ENCODE measurements at regions not wholly inside any gene's neighbourhood (a gene's known extent, or its start where the extent isn't known, plus 50 kb on each side); places are given as distances from the start of the nearest gene placed in this dataset.

- DNase-seq (no peak), ATAC-seq (no peak)
- H3K36me3 Mint-ChIP-seq (ENCODE audit: low read depth): no peaks in the 10 kb centered on the region
- no peak overlapping the region for H3K4me3 Mint-ChIP-seq
- ChIA-PET CTCF (interaction anchor here (0.6 to 0.7 kb wide), 2 partner anchors 299 to 610 kb away, joined by 3 to 5 read pairs; no protein-coding TSS in a partner anchor), POLR2A (interaction anchor here (0.6 kb wide), 1 partner anchor 53 kb away, joined by 4 read pairs; no protein-coding TSS in a partner anchor)
- no peaks in the 10 kb centered on the region for H3K4me1 Mint-ChIP-seq
- intact Hi-C loops (cut with DNase I, micrococcal nuclease): no loop called here
- H3K27ac Mint-ChIP-seq: no peak overlapping the region
- H3K9me3 Mint-ChIP-seq (ENCODE audit: low read depth): no peaks in the 10 kb centered on the region
- no peaks in the 10 kb centered on the region for H3K27me3 Mint-ChIP-seq
Measured at GRCh38 chr3:30141927-30142326, 464.5 kb upstream of the TGFBR2 start.

GRCh38 chr3:30142946-30143345 is 463.5 kb upstream of the TGFBR2 start:
- POLR2A ChIA-PET: no interaction called here
- DNase-seq (no peak), ATAC-seq (no peak)
- H3K36me3 Mint-ChIP-seq (ENCODE audit: low read depth): no peaks in the 10 kb centered on the region
- H3K4me1 Mint-ChIP-seq: no peaks in the 10 kb centered on the region
- no peaks in the 10 kb centered on the region for H3K9me3 Mint-ChIP-seq (ENCODE audit: low read depth)
- no peak overlapping the region for H3K4me3 Mint-ChIP-seq
- CTCF ChIA-PET: interaction anchor here (1.6 kb wide), 2 partner anchors 13 to 56 kb away, joined by 3 to 5 read pairs; no protein-coding TSS in a partner anchor
- no peak overlapping the region for H3K27ac Mint-ChIP-seq
- no peaks in the 10 kb centered on the region for H3K27me3 Mint-ChIP-seq
- intact Hi-C loops (cut with DNase I, micrococcal nuclease): no loop called here

- ChIA-PET CTCF (interaction anchor here (1.0 kb wide), 1 partner anchor 33 kb away, joined by 5 read pairs; no protein-coding TSS in a partner anchor), POLR2A (no interaction called here)
- intact Hi-C loops (cut with DNase I, micrococcal nuclease): no loop called here
- Mint-ChIP-seq H3K27me3 (no peaks in the 10 kb centered on the region), H3K4me1 (no peaks in the 10 kb centered on the region), H3K9me3 (ENCODE audit: low read depth) (peaks cover 2% of the 10 kb centered on the region), H3K4me3 (no peak overlapping the region), H3K27ac (no peak overlapping the region), H3K36me3 (ENCODE audit: low read depth) (no peaks in the 10 kb centered on the region)
- ATAC-seq (no peak), DNase-seq (no peak)
Measured at GRCh38 chr3:30145281-30145680, 461.1 kb upstream of the TGFBR2 start.

GRCh38 chr3:30146978-30147377 is 459.4 kb upstream of the TGFBR2 start:
- ATAC-seq (no peak), DNase-seq (no peak)
- ChIA-PET CTCF (interaction anchor here (1.6 kb wide), 1 partner anchor 52 kb away, joined by 8 read pairs; no protein-coding TSS in a partner anchor), POLR2A (no interaction called here)
- Mint-ChIP-seq H3K4me3 (no peak overlapping the region), H3K27me3 (no peaks in the 10 kb centered on the region), H3K36me3 (ENCODE audit: low read depth) (no peaks in the 10 kb centered on the region), H3K4me1 (no peaks in the 10 kb centered on the region), H3K27ac (no peak overlapping the region), H3K9me3 (ENCODE audit: low read depth) (peaks cover 2% of the 10 kb centered on the region)
- intact Hi-C loops (cut with DNase I, micrococcal nuclease): no loop called here

GRCh38 chr3:30154853-30155252 is 451.5 kb upstream of the TGFBR2 start:
- Mint-ChIP-seq H3K4me1 (no peaks in the 10 kb centered on the region), H3K27me3 (no peaks in the 10 kb centered on the region), H3K27ac (no peak overlapping the region), H3K9me3 (ENCODE audit: low read depth) (no peaks in the 10 kb centered on the region), H3K36me3 (ENCODE audit: low read depth) (no peaks in the 10 kb centered on the region), H3K4me3 (no peak overlapping the region)
- intact Hi-C loops (cut with DNase I, micrococcal nuclease): no loop called here
- DNase-seq (no peak), ATAC-seq (no peak)
- ChIA-PET POLR2A (no interaction called here), CTCF (no interaction called here)

GRCh38 chr3:30155755-30156154 is 450.6 kb upstream of the TGFBR2 start:
- Mint-ChIP-seq H3K27ac (no peak overlapping the region), H3K27me3 (no peaks in the 10 kb centered on the region), H3K4me1 (no peaks in the 10 kb centered on the region), H3K36me3 (ENCODE audit: low read depth) (no peaks in the 10 kb centered on the region), H3K9me3 (ENCODE audit: low read depth) (no peaks in the 10 kb centered on the region), H3K4me3 (no peak overlapping the region)
- DNase-seq (no peak), ATAC-seq (no peak)
- ChIA-PET POLR2A (no interaction called here), CTCF (interaction anchor here (1.0 kb wide), 1 partner anchor 12 kb away, joined by 3 read pairs; no protein-coding TSS in a partner anchor)
- intact Hi-C loops (cut with DNase I, micrococcal nuclease): no loop called here

- no peak for DNase-seq
- no peaks in the 10 kb centered on the region for H3K4me1 Mint-ChIP-seq
- no peak overlapping the region for H3K27ac Mint-ChIP-seq
- intact Hi-C loops (cut with DNase I, micrococcal nuclease): no loop called here
- H3K4me3 Mint-ChIP-seq: no peak overlapping the region
- H3K27me3 Mint-ChIP-seq: no peaks in the 10 kb centered on the region
- no peak for ATAC-seq
- H3K9me3 Mint-ChIP-seq (ENCODE audit: low read depth): no peaks in the 10 kb centered on the region
- H3K36me3 Mint-ChIP-seq (ENCODE audit: low read depth): no peaks in the 10 kb centered on the region
- POLR2A ChIA-PET: no interaction called here
- CTCF ChIA-PET: interaction anchor here (1.0 kb wide), 1 partner anchor 14 kb away, joined by 3 read pairs; no protein-coding TSS in a partner anchor
Measured at GRCh38 chr3:30156586-30157498, 449.6 kb upstream of the TGFBR2 start.

GRCh38 chr3:30161375-30161774 is 445.0 kb upstream of the TGFBR2 start:
- CTCF ChIA-PET: no interaction called here
- H3K9me3 Mint-ChIP-seq (ENCODE audit: low read depth): peaks cover 4% of the 10 kb centered on the region
- DNase-seq (no peak), ATAC-seq (no peak)
- H3K27ac Mint-ChIP-seq: no peak overlapping the region
- H3K4me3 Mint-ChIP-seq: no peak overlapping the region
- POLR2A ChIA-PET: no interaction called here
- no peaks in the 10 kb centered on the region for H3K27me3 Mint-ChIP-seq
- intact Hi-C loops (cut with DNase I, micrococcal nuclease): no loop called here
- H3K4me1 Mint-ChIP-seq: no peaks in the 10 kb centered on the region
- H3K36me3 Mint-ChIP-seq (ENCODE audit: low read depth): no peaks in the 10 kb centered on the region

GRCh38 chr3:30162579-30162978 is 443.8 kb upstream of the TGFBR2 start:
- ATAC-seq: no peak
- no peaks in the 10 kb centered on the region for H3K27me3 Mint-ChIP-seq
- CTCF ChIA-PET: no interaction called here
- no peak overlapping the region for H3K27ac Mint-ChIP-seq
- DNase-seq: no peak
- peaks cover 4% of the 10 kb centered on the region for H3K9me3 Mint-ChIP-seq (ENCODE audit: low read depth)
- POLR2A ChIA-PET: no interaction called here
- H3K36me3 Mint-ChIP-seq (ENCODE audit: low read depth): no peaks in the 10 kb centered on the region
- no peaks in the 10 kb centered on the region for H3K4me1 Mint-ChIP-seq
- intact Hi-C loops (cut with DNase I, micrococcal nuclease): no loop called here
- no peak overlapping the region for H3K4me3 Mint-ChIP-seq

GRCh38 chr3:30166535-30166934 is 439.9 kb upstream of the TGFBR2 start:
- no peak overlapping the region for H3K27ac Mint-ChIP-seq
- ATAC-seq (no peak), DNase-seq (no peak)
- H3K27me3 Mint-ChIP-seq: no peaks in the 10 kb centered on the region
- H3K9me3 Mint-ChIP-seq (ENCODE audit: low read depth): peaks cover 4% of the 10 kb centered on the region
- intact Hi-C loops (cut with DNase I, micrococcal nuclease): no loop called here
- POLR2A ChIA-PET: no interaction called here
- CTCF ChIA-PET: no interaction called here
- H3K4me1 Mint-ChIP-seq: no peaks in the 10 kb centered on the region
- no peaks in the 10 kb centered on the region for H3K36me3 Mint-ChIP-seq (ENCODE audit: low read depth)
- H3K4me3 Mint-ChIP-seq: no peak overlapping the region

GRCh38 chr3:30167541-30168011 is 438.8 kb upstream of the TGFBR2 start:
- Mint-ChIP-seq H3K9me3 (ENCODE audit: low read depth) (peaks cover 4% of the 10 kb centered on the region), H3K36me3 (ENCODE audit: low read depth) (no peaks in the 10 kb centered on the region), H3K4me1 (no peaks in the 10 kb centered on the region), H3K4me3 (no peak overlapping the region), H3K27ac (no peak overlapping the region), H3K27me3 (no peaks in the 10 kb centered on the region)
- POLR2A ChIA-PET: no interaction called here
- CTCF ChIA-PET: interaction anchor here (1.6 kb wide), 1 partner anchor 31 kb away, joined by 7 read pairs; no protein-coding TSS in a partner anchor
- intact Hi-C loops (cut with DNase I, micrococcal nuclease): no loop called here
- ATAC-seq (no peak), DNase-seq (no peak)

- H3K9me3 Mint-ChIP-seq (ENCODE audit: low read depth): peaks cover 4% of the 10 kb centered on the region
- intact Hi-C loops (cut with DNase I, micrococcal nuclease): no loop called here
- no peaks in the 10 kb centered on the region for H3K27me3 Mint-ChIP-seq
- no peaks in the 10 kb centered on the region for H3K4me1 Mint-ChIP-seq
- ChIA-PET POLR2A (no interaction called here), CTCF (interaction anchor here (0.6 kb wide), 1 partner anchor 131 kb away, joined by 5 read pairs; no protein-coding TSS in a partner anchor)
- H3K4me3 Mint-ChIP-seq: no peak overlapping the region
- H3K27ac Mint-ChIP-seq: no peak overlapping the region
- DNase-seq: no peak
- ATAC-seq: no peak
- H3K36me3 Mint-ChIP-seq (ENCODE audit: low read depth): no peaks in the 10 kb centered on the region
Measured at GRCh38 chr3:30169487-30169886, 436.9 kb upstream of the TGFBR2 start.

All from activated CD4-positive, alpha-beta T cell treated with anti-CD3 and anti-CD28 coated beads for 36 hours (primary cell).